NCI-H2227 (cell line): ENCODE measurements at regions not wholly inside any gene's neighbourhood (a gene's known extent, or its start where the extent isn't known, plus 50 kb on each side); places are given as distances from the start of the nearest gene placed in this dataset.
"Not testable (repeated sequence)": the region's sequence is repeated elsewhere in the genome, so short reads cannot be mapped to it uniquely, and the experiment has no call there.

Experiments
- DNase-seq: peaks from one replicate; lab custom pipeline; 2025; ENCODE audit not compliant: unreplicated experiment; lab: John Stamatoyannopoulos, UW

DNA sequence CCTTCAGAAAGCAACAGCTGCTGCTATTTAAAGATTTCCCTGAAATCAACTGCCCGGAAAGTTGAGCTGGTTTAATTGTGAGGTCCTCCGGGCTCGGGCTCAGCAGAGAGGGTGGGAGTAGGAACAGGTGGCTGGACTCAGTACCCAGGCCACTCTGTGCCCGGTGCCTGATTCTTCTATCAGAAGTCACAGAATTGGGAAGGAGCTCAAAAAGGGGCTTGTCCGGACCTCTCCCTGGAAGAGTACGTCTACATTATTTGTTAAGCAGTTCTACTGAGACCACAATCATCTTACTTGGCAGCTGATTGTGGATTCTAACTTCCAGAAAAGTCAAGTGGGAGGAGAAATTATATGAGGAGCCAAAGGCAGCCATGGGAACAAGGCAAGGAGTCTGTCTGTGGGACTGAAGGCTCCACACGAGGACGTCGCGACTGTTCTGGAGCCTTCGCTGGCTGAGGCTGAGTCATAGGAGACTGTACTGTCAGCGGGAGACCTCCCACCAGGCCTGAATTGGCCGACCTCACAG lies 91.7 kb upstream of the ANKRD10 start:
- no peak for DNase-seq

- DNase-seq = no peak
Observed at GRCh38 chr13:111005808-111006505, 91.1 kb upstream of the ANKRD10 start.

- no peak for DNase-seq
Observed at GRCh38 chr13:111005364-111005763, 90.5 kb upstream of the ANKRD10 start.

GRCh38 chr13:111004444-111004843 lies 89.6 kb upstream of the ANKRD10 start:
- DNase-seq = no peak

GRCh38 chr13:111001636-111002035 lies 86.8 kb upstream of the ANKRD10 start:
- no peak for DNase-seq

DNA sequence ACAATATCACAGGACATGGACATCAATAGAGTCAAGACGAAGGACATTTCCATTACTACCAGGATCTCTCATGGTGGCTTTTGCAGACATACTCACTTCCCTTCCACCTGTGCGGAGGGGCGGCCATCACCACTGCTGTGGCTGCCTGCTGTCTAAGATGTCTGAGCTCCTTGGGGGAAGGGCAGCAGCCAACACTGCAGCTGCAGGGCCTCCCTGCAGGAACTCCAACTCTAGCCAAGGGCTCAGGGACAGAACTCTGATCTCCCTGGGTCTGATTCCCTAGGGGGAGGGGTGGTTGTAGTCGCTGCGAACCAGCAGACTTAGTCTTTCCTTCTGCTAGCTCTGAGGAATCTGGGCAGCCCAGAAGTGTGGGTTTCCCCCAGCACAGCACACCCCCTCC lies 78.9 kb upstream of the ANKRD10 start:
- DNase-seq = no peak

GRCh38 chr13:110991991-110992508 lies 77.2 kb upstream of the ANKRD10 start:
- no peak for DNase-seq

- no peak for DNase-seq
Observed at GRCh38 chr13:110989331-110989730, 74.5 kb upstream of the ANKRD10 start.

DNA sequence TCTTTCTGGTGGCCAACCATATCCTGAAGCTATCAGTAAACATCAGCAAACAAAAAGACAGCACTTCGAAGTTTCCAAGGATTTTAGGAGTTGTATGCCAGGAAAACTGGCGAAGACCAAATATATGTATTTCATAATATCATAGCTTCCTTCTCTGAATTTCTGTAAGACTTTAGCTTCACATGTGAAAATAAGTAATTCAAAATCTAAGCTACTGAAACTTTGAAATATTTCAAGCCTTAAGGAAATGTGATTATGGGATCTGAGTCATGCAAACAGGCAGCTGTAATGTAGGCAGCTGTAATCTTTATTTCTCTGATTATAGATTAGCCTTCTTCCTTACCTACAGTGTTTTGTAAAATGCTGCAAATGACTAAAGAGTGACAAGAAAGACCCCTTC lies 70.7 kb upstream of the ANKRD10 start:
- no peak for DNase-seq

GRCh38 chr13:110984798-110985197 lies 69.9 kb upstream of the ANKRD10 start:
- no peak for DNase-seq

DNA sequence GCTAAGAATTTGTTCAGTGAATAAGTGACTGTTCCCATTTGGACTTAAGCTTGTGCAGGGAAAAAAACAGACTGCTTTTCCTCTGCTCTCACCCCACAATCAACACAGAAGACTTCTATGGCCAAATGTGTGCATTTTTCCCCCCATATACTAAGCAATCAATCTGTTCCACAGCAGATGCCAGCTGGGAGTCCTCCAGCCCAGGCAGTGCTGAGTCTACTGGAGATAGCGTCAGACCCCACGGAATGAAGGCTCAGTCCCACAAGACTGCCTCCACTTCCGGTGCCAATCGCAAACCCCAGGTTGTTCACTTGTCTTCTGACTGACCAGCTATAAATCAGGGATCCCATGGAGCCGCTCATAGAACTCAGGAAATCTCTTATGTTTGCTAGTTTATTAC lies 69.5 kb upstream of the ANKRD10 start:
- DNase-seq = no peak

DNA sequence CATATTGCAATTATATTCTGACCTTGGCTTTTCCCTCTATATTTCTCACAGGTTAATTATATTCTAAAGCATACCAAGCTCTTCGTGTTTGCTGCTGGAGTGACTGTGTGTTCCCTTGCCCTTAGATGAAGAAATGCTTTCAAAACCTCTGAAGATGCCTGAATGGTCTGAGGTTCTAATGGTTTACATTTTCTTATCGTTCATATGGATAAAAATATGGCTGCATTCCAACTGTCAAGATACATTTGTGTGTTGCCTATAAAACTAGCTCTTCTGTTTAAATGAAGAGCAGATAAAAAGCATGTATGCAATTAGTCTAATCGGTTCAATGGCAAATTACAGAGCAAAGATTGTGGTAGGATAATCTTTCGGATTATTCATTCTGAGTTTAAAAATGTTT lies 68.4 kb upstream of the ANKRD10 start:
- no peak for DNase-seq

DNA sequence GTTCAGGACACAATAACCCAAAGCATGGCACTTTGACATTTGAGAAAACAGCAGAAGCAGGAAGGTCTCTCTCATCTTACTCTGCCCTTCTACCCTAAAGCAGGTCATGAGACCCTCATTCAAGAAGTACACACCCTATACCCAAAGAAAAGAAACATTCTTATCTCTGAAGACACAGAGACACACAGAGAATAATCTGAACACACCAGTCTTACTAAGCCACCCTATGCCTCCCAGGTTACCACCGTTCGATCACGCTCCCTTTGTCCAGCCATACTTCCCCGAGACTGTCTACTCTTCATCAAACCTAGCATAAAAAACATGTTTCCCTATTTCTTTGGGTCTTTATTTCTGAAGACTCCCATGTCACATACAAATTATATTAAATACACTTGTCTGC lies 66.5 kb upstream of the ANKRD10 start:
- DNase-seq = no peak

DNA sequence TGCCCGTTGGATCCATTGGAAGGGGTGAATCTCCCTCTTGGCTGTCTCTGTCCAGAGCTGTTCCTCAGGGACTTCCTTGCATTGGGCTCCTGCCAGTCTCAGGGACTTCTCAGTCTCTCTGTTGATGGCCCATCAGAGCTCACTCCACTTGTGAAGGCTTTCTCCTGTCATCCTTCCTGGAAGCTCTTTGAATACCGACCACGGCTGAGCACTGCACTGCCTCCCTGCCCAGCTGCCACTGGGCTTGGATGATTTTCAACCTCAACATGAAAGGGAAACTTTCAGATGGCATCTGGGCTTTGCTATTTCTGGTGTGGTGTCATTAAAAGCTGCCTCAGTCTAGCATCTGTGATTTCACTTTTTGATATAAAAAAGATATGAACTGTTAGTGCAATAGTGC lies 66.1 kb upstream of the ANKRD10 start:
- no peak for DNase-seq

DNA sequence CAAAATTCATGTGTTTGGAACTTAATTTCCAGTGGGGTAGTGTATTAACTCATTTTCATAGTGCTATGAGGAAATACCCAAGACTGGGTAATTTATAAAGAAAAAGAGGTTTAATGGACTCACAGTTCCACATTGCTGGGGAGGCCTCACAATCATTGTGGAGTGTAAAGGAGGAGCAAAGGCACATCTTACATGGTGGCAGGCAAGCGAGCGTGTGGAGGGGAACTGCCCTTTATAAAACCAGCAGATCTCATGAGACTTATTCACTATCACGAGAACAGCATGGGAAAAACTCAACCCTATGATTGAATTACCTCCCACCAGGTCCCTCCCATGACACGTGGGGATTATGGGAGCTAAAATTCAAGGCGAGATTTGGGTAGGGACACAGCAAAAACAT lies 64.3 kb upstream of the ANKRD10 start:
- DNase-seq = not testable (repeated sequence)

- no peak for DNase-seq
Observed at GRCh38 chr13:110978390-110978789, 63.5 kb upstream of the ANKRD10 start.

DNA sequence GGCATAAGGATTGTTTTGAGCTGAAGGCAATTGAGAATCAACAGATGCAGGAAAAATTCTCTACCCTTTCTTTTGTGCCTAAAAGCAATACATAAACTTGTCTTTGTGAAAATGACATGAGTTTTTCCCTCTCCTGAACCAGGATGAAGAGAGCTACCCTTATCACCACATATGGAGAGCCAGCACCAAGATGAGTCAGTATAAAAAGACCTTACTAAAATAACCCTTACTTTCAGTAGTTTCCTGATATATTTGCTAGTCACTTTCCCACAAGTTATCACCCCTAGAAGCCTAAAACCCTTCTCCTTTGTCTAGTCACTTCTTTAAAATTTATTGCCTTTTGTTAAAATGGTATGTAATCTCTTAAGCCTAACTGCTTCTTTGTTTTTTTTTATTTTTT lies 61.9 kb upstream of the ANKRD10 start:
- DNase-seq = no peak

DNA sequence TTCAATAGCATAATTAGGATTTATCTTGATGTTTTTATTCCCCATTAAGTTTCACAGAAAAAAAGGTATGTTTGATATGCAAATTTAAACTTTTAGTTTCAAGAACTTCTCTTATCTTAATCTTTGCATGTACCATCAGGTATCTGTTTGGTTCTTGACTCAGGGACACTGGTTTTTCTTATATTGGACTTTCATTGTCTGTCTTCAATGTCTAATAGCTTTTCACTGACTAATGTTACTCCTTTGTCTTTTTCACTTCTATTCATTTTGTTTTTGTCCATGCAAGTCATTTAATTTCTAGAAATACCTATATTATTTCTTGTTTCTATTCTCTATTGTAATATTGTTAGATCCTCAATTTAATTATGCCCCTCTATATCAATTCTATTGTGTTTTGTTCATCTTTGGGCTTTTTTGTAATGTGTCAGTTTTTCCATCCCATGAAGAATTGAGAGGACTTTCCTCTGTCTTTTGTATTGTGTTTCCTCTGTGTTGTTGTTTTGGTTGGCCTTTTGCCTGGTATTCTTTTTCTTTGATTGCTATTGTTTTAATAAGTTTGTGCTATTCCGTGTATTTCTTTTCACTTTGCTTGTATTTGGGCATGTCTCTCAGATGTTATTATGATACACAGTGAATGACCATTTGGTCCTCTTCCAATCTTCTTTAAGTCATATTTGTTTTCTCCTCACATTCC lies 58.3 kb upstream of the ANKRD10 start:
- no peak for DNase-seq

- no peak for DNase-seq
Observed at GRCh38 chr13:110971486-110971885, 56.6 kb upstream of the ANKRD10 start.

- DNase-seq = not testable (repeated sequence)
Observed at GRCh38 chr13:110967156-110967855, 52.4 kb upstream of the ANKRD10 start.

GRCh38 chr13:110965755-110966134 lies 50.9 kb upstream of the ANKRD10 start:
- DNase-seq = no peak
